HCT116 (cell line): ENCODE measurements at regions not wholly inside any gene's neighbourhood (a gene's known extent, or its start where the extent isn't known, plus 50 kb on each side); places are given as distances from the start of the nearest gene placed in this dataset.

Experiments
- ATAC-seq: fragments of 200-7000 bp; cut with Tn5 transposase; 2 replicates; pipeline ENCODE4 v1.9.1; 2020; ENCODE audit warnings: mild to moderate bottlenecking, moderate library complexity
- BruUV-seq: library from RNA; stranded (reverse); fragments of 400-500 nt; replicated peaks from 2 replicates; lab custom pipeline; 2021; lab: Mats Ljungman, UMichigan
- CTCF ChIA-PET: fragments of 300-600 bp; sonication (Branson Sonifier 250); formaldehyde crosslinking; loops from one replicate; lab custom pipeline; 2021; ENCODE audit warnings: antibody characterized with exemption; lab: Charles Lee
- POLR2A ChIA-PET: fragments of 300-600, 350-600 bp; sonication (Branson Sonifier 250); formaldehyde crosslinking; loops from one replicate; lab custom pipeline; 2021; ENCODE audit warnings: antibody characterized with exemption; lab: Charles Lee
- RAD21 ChIA-PET, 2 experiments: fragments of 300-600 bp; sonication (Branson Sonifier 250); formaldehyde crosslinking; loops; one replicate each; lab custom pipeline; 2023; ENCODE audit warnings: low total read pairs in 2 of 2; ENCODE audit not compliant: uncharacterized antibody in 2 of 2, unreplicated experiment in 2 of 2, low non-redundant PET in 1 of 2; lab: Charles Lee
- DNase-seq: peaks from one replicate; pipeline ENCODE4 v3.0.0-alpha.2; 2010; ENCODE audit warnings: low read depth, low spot score
- H2AFZ ChIP-seq: fragments of 200-600 bp; shearing (Covaris generic), sonication (generic); 2 replicates; pipeline ENCODE4 v1.6.1; 2017; ENCODE audit warnings: low read depth, mixed run types, mixed read lengths, antibody characterized with exemption, low read length; ENCODE audit not compliant: poor library complexity, severe bottlenecking
- H3K27ac ChIP-seq: 2 replicates; pipeline ENCODE4 v1.5.1; 2012; ENCODE audit warnings: low read depth, low read length
- H3K27me3 ChIP-seq: fragments of 200-600 bp; sonication (generic); 2 replicates; pipeline ENCODE4 v1.6.1; 2016; ENCODE audit warnings: mixed run types, low read length, mixed read lengths; ENCODE audit not compliant: insufficient read depth
- H3K36me3 ChIP-seq, 2 experiments: fragments of 200-500 bp in 1 of 2; fragments of 200-600 bp in 1 of 2; sonication (Bioruptor generic) in 1 of 2; sonication (generic) in 1 of 2; 2 replicates each; pipeline versions ENCODE4 v1.5.1 to v1.6.1; 2014 to 2016; ENCODE audit warnings: low read length in 2 of 2, inconsistent platforms in 1 of 2, mixed read lengths in 1 of 2, mixed run types in 1 of 2; ENCODE audit not compliant: insufficient read depth in 2 of 2, control insufficient read depth in 1 of 2
- H3K4me1 ChIP-seq, 2 experiments: fragments of 200-600 bp in 1 of 2; sonication (generic) in 1 of 2; 2 replicates each; pipeline versions ENCODE4 v1.5.1 to v1.6.1; 2012 to 2017; ENCODE audit warnings: low read length in 2 of 2, inconsistent platforms in 1 of 2, mild to moderate bottlenecking in 1 of 2, mixed read lengths in 1 of 2, mixed run types in 1 of 2, moderate library complexity in 1 of 2; ENCODE audit not compliant: insufficient read depth in 2 of 2, control insufficient read depth in 1 of 2
- H3K4me2 ChIP-seq: fragments of 200-600 bp; sonication (generic); 2 replicates; pipeline ENCODE4 v1.6.1; 2017; ENCODE audit warnings: mixed run types, low read length, mixed read lengths
- H3K4me3 ChIP-seq, 2 experiments: fragments of 200-600 bp in 1 of 2; sonication (generic) in 1 of 2; replicated peaks in 1 of 2; 2 replicates each; pipeline ENCODE4 v1.5.1; 2011 to 2016; ENCODE audit warnings: low read length in 2 of 2, control low read depth in 1 of 2, low read depth in 1 of 2, mild to moderate bottlenecking in 1 of 2, mixed read lengths in 1 of 2, mixed run types in 1 of 2
- H3K79me2 ChIP-seq: fragments of 200-600 bp; sonication (generic); 2 replicates; pipeline ENCODE4 v1.6.1; 2017; ENCODE audit warnings: mild to moderate bottlenecking, mixed run types, low read length, moderate library complexity, mixed read lengths; ENCODE audit not compliant: insufficient read depth
- H3K9ac ChIP-seq: fragments of 200-600 bp; sonication (generic); 2 replicates; pipeline ENCODE4 v1.6.1; 2016; ENCODE audit warnings: low read length, mixed read lengths
- H3K9me2 ChIP-seq: fragments of 200-600 bp; sonication (generic), shearing (Covaris generic); 2 replicates; pipeline ENCODE4 v1.6.1; 2017; ENCODE audit warnings: mixed run types, mild to moderate bottlenecking, moderate library complexity; ENCODE audit not compliant: insufficient read depth
- H3K9me3 ChIP-seq, 2 experiments: fragments of 200-500 bp in 1 of 2; fragments of 200-600 bp in 1 of 2; sonication (Bioruptor generic) in 1 of 2; sonication (generic) in 1 of 2; 2 replicates each; pipeline ENCODE4 v1.6.1; 2014 to 2017; ENCODE audit warnings: low read length in 2 of 2, mixed read lengths in 2 of 2, inconsistent platforms in 1 of 2, low read depth in 1 of 2, mild to moderate bottlenecking in 1 of 2, mixed run types in 1 of 2, moderate library complexity in 1 of 2; ENCODE audit not compliant: control insufficient read depth in 1 of 2, insufficient read depth in 1 of 2
- H4K20me1 ChIP-seq: fragments of 200-600 bp; sonication (generic), shearing (Covaris generic); 2 replicates; pipeline ENCODE4 v1.6.1; 2017; ENCODE audit warnings: mixed run types, mild to moderate bottlenecking, moderate library complexity; ENCODE audit not compliant: insufficient read depth
- ATF3 ChIP-seq: IDR thresholded peaks from 2 replicates; pipeline ENCODE4 v1.6.1; 2012
- CBX3 ChIP-seq: IDR thresholded peaks from 2 replicates; pipeline ENCODE4 v1.6.1; 2012; ENCODE audit warnings: low read depth
- CEBPB ChIP-seq: IDR thresholded peaks from 2 replicates; pipeline ENCODE4 v1.6.1; 2012; ENCODE audit warnings: low read depth
- CTCF ChIP-seq, 3 experiments: fragments of 200-600 bp in 1 of 3; sonication (generic) in 1 of 3; IDR thresholded peaks in 2 of 3; conservative IDR thresholded peaks in 1 of 3; 2 replicates each; pipeline ENCODE4 v1.5.1; 2012 to 2017; ENCODE audit warnings: low read depth in 2 of 3, low read length in 2 of 3, antibody characterized with exemption in 1 of 3, borderline replicate concordance in 1 of 3, control low read depth in 1 of 3, mild to moderate bottlenecking in 1 of 3, mixed read lengths in 1 of 3, mixed run types in 1 of 3, moderate library complexity in 1 of 3; ENCODE audit not compliant: insufficient read depth in 1 of 3
- EGR1 ChIP-seq: IDR thresholded peaks from 2 replicates; pipeline ENCODE4 v1.6.1; 2012; ENCODE audit warnings: low read depth
- ELF1 ChIP-seq: IDR thresholded peaks from 2 replicates; pipeline ENCODE4 v1.6.1; 2012; ENCODE audit warnings: low read depth, borderline replicate concordance
- FOSL1 ChIP-seq: IDR thresholded peaks from 2 replicates; pipeline ENCODE4 v1.6.1; 2012; ENCODE audit warnings: low read depth
- JUND ChIP-seq: IDR thresholded peaks from 2 replicates; pipeline ENCODE4 v1.6.1; 2012
- POLR2AphosphoS5 ChIP-seq: IDR thresholded peaks from 2 replicates; pipeline ENCODE4 v1.6.1; 2011; ENCODE audit warnings: mild to moderate bottlenecking, low read depth, low read length, moderate library complexity
- REST ChIP-seq: IDR thresholded peaks from 2 replicates; pipeline ENCODE4 v1.6.1; 2012; ENCODE audit warnings: low read depth
- SIN3A ChIP-seq: IDR thresholded peaks from 2 replicates; pipeline ENCODE4 v1.6.1; 2012; ENCODE audit warnings: low read depth
- SP1 ChIP-seq: IDR thresholded peaks from 2 replicates; pipeline ENCODE4 v1.6.1; 2012; ENCODE audit warnings: low read depth
- TCF7L2 ChIP-seq: IDR thresholded peaks from 2 replicates; pipeline ENCODE4 v1.7.0; 2011; ENCODE audit warnings: borderline replicate concordance, inconsistent platforms; ENCODE audit not compliant: insufficient read depth, insufficient read length; ENCODE audit errors: extremely low read depth
- YY1 ChIP-seq: IDR thresholded peaks from 2 replicates; pipeline ENCODE4 v1.6.1; 2011; ENCODE audit warnings: low read length, low read depth, moderate library complexity, mild to moderate bottlenecking; ENCODE audit not compliant: insufficient replicate concordance; ENCODE audit errors: extremely low read depth
- ZBTB33 ChIP-seq: IDR thresholded peaks from 2 replicates; pipeline ENCODE4 v1.6.1; 2011; ENCODE audit warnings: mild to moderate bottlenecking, low read length, moderate library complexity; ENCODE audit not compliant: insufficient replicate concordance; ENCODE audit errors: extremely low read depth
- ZFX ChIP-seq: fragments of 450-650 bp; IDR thresholded peaks from 2 replicates; pipeline ENCODE4 v1.6.1; 2017
- ZNF274 ChIP-seq: fragments of 200-500 bp; sonication (Bioruptor generic); IDR thresholded peaks from 2 replicates; pipeline ENCODE4 v1.6.1; 2014; ENCODE audit warnings: mild to moderate bottlenecking, low read depth, low read length, inconsistent platforms
- intact Hi-C: fragments of 100-400 bp; cut with micrococcal nuclease; formaldehyde crosslinking; loops from 2 replicates; pipeline ENCODE4 v1.10.0; 2022

GRCh38 chr5:63687854-63688516 is 274.3 kb downstream of the HTR1A start:
- no peaks in the 10 kb centered on the region for H4K20me1 ChIP-seq
- H3K36me3 ChIP-seq = no peaks in the 10 kb centered on the region
- no peaks in the 10 kb centered on the region for H3K79me2 ChIP-seq
- H3K9me2 ChIP-seq = no peaks in the 10 kb centered on the region
- H3K27ac ChIP-seq = no peak overlapping the region
- CTCF ChIA-PET = no interaction called here
- POLR2A ChIA-PET = no interaction called here
- intact Hi-C loops = no loop called here
- H3K9ac ChIP-seq = no peak overlapping the region
- no peaks in the 10 kb centered on the region for H3K27me3 ChIP-seq
- no peak overlapping the region for H3K4me2 ChIP-seq
- H3K9me3 ChIP-seq = peaks cover 5 to 6% of the 10 kb centered on the region in 2 experiments; a peak in 2 of 4 replicates
- no peaks in the 10 kb centered on the region for H3K4me1 ChIP-seq
- no peak overlapping the region for H3K4me3 ChIP-seq
- RAD21 ChIA-PET = no interaction called here
- ATAC-seq (no peak), DNase-seq (no peak)
- no peak for TF ChIP-seq REST
- no peak for TF ChIP-seq SP1
- no peak for TF ChIP-seq ATF3
- no peak for TF ChIP-seq ZFX
- TF ChIP-seq SIN3A = no peak
- no peak for TF ChIP-seq TCF7L2
- TF ChIP-seq CTCF (IDR thresholded peaks at IDR 0.05 in 2 of 3, conservative IDR thresholded peaks at IDR 0.05 in 1 of 3; ENCODE audit: borderline replicate concordance in 1 of 3, insufficient read depth in 1 of 3, low read depth in 2 of 3, low read length in 2 of 3) = no peak
- TF ChIP-seq ZBTB33 = no peak
- no peak for TF ChIP-seq ELF1
- TF ChIP-seq CEBPB = no peak
- no peak for TF ChIP-seq ZNF274
- no peak for TF ChIP-seq YY1
- TF ChIP-seq FOSL1 = no peak
- TF ChIP-seq JUND = no peak
- no peak for TF ChIP-seq CBX3
- no peak for TF ChIP-seq POLR2AphosphoS5
- no peak for TF ChIP-seq EGR1
- no peak overlapping the region for H2AFZ ChIP-seq
- no TSS peak for BruUV-seq
